ENCODE measurements at regions not wholly inside any gene's neighbourhood (a gene's known extent, or its start where the extent isn't known, plus 50 kb on each side); places are given as distances from the start of the nearest gene placed in this dataset.
"Not testable (repeated sequence)": the region's sequence is repeated elsewhere in the genome, so short reads cannot be mapped to it uniquely, and the experiment has no call there.

DNA sequence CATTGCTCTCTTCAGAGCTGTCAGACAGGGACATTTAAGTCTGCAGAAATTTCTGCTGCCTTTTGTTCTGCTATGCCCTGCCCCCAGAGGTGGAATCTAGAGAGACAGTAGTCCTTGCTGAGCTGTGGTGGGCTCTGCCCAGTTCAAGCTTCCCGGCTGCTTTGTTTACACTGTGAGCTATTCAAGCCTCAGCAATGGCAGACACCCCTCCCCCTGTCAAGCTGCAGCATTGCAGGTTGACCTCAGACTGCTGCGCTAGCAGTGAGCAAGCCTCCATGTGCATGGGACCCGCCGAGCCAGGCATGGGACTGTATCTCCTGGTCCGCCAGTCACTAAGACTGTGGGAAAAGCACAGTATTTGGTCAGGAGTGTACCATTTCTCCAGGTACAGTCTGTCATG lies 53.6 kb upstream of the MAPK10 start:
- H3K4me3 ChIP-seq (ENCODE audit: insufficient read depth, low read depth, low read length); H3K27me3 ChIP-seq (ENCODE audit: control insufficient read depth, insufficient read depth, low read length); H3K36me3 ChIP-seq (replicated peaks; ENCODE audit: control insufficient read depth, insufficient read depth, low read length); DNase-seq: not testable (repeated sequence)

DNA sequence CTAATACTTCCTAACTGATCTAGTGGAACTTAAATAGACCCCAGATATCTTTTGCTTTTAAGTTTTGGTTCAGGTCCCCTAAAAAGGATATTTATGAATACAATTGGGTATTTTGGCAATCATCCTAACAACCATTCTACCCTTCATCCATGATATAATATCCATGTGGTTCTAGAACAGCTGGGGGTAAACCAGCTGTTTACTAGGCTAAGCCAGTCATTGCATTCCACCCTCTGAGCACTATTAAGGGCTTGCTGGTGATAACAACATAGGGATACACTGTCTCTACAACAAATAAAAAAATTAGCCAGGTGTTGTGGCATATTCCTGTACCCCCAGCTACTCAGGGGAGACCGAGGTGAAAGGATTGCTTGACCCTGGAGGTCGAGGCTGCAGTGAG lies 54.8 kb upstream of the MAPK10 start:
- H3K27me3 ChIP-seq (ENCODE audit: control insufficient read depth, insufficient read depth, low read length) = no peaks in the 10 kb centered on the region
- DNase-seq = no peak
- H3K4me3 ChIP-seq (ENCODE audit: insufficient read depth, low read depth, low read length) = no peak overlapping the region
- H3K36me3 ChIP-seq (replicated peaks; ENCODE audit: control insufficient read depth, insufficient read depth, low read length) = no peaks in the 10 kb centered on the region

DNA sequence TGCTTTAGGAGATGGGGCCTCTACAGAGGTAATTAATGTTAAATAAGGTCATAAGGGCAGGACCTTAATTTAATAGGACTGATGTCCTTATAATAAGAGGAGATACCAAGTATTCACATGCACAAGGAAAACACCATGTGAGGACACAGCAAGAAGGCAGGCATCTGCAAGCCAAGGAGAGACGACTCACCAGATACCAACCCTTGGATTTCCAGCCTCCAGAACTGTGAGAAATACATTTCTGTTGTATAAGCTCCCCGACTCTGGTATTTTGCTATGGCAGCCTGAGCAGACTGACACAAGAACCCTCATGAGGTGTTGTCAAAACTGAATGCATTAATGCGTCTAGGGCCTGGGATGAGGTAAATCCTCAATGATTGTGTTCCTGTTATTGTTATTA lies 56.2 kb upstream of the MAPK10 start:
- Histone ChIP-seq H3K36me3 (replicated peaks; ENCODE audit: control insufficient read depth, insufficient read depth, low read length) (no peaks in the 10 kb centered on the region), H3K27me3 (ENCODE audit: control insufficient read depth, insufficient read depth, low read length) (no peaks in the 10 kb centered on the region), H3K4me3 (ENCODE audit: insufficient read depth, low read depth, low read length) (no peak overlapping the region)
- no peak for DNase-seq

DNA sequence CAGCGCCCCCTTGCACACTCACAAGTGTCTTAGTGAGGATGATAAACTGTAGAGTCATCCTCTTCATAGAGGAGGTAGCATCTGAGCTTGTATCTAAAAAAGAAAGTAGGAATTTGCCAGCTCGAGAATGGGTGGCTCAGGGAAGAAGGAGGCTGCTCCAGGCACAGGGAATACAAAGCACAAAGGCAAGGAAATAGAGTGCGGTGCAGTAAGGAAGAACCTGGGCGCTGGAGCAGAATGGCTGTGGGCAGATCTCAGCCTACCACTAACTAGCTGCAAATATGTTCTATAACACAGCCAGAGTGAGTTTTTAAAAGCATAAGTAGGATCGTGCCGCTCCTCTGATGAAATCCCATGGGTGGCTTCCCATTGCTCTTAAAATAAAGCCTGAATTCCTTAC lies 61.6 kb upstream of the MAPK10 start:
- no peaks in the 10 kb centered on the region for H3K27me3 ChIP-seq (ENCODE audit: control insufficient read depth, insufficient read depth, low read length)
- H3K4me3 ChIP-seq (ENCODE audit: insufficient read depth, low read depth, low read length) = no peak overlapping the region
- DNase-seq = no peak
- no peaks in the 10 kb centered on the region for H3K36me3 ChIP-seq (replicated peaks; ENCODE audit: control insufficient read depth, insufficient read depth, low read length)

DNA sequence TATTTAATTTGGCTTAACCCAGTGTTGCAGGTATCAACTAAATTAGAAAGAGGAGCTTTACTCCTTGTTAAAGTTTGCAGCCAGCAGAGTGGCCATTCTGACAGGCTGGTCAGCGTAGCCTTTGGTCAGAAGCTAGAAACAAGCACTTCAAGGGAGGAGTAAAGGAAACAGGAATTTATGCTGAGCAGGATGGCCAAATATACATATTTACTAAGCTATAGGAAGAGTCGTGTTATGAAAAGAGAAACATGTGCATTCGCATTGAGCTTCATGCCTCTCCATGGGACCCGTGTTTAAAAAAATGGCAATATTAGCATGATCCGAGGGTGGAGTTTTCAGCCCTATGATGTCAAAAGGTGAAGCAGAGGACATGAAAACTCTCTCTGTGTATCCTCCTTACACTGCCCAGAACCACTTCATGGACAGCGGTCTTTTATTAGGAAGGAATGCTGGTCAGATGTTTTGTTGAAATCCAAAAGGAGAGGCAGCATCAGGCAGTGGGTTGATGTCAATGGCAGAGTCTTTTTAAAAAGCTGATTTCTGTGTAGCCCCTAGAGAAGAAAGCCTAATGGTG lies 71.8 kb upstream of the MAPK10 start:
- H3K4me3 ChIP-seq (ENCODE audit: insufficient read depth, low read depth, low read length) = no peak overlapping the region
- no peak for DNase-seq
- no peaks in the 10 kb centered on the region for H3K27me3 ChIP-seq (ENCODE audit: control insufficient read depth, insufficient read depth, low read length)
- H3K36me3 ChIP-seq (replicated peaks; ENCODE audit: control insufficient read depth, insufficient read depth, low read length) = no peaks in the 10 kb centered on the region

DNA sequence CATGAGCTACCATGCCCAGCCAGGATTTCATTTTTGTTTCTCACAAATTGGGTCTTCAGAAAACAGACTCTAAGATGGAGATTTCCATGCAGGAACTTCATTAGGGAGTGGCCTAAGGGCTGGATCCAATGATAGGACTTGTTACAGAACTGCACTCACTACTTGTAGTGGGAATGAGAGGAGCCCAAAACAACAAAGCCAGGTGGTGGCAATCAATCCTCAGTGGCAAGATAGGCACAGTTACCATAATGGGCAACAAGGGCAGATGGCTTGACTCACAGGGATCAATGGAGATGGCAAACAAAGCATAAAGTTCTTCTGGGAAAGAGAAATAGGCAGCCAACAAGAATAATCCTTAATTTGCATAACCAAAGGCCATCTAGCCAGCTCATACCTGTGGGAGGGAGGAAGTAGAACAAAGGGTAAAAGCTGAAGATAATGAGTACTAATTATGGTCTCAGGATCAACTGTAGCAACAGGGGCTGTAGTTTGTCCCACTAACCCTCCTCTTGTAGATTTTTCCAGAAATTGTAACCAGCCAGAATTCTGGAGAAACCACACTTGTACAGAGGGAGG lies 72.8 kb upstream of the MAPK10 start:
- Histone ChIP-seq H3K27me3 (ENCODE audit: control insufficient read depth, insufficient read depth, low read length) (no peaks in the 10 kb centered on the region), H3K36me3 (replicated peaks; ENCODE audit: control insufficient read depth, insufficient read depth, low read length) (no peaks in the 10 kb centered on the region), H3K4me3 (ENCODE audit: insufficient read depth, low read depth, low read length) (no peak overlapping the region)
- peak; percentile 20 for DNase-seq

DNA sequence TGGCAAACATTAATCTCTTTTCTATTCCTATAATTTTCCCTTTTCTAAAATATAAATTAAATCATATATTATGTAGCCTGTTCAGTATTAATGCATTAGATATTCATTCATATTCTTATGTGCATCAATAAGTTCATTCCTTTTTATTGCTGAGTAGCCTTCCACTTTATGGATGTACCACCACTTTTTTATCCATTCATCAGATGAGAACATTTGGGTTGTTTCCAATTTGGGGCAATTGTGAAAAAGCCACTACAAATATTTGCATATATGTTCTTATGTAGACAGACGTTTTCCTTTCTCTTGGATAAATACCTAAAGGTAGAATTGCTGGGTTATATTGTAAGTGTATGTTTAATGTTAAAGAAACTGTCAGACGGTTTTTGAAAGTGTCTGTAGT lies 79.4 kb upstream of the MAPK10 start:
- Histone ChIP-seq H3K36me3 (replicated peaks; ENCODE audit: control insufficient read depth, insufficient read depth, low read length) (no peaks in the 10 kb centered on the region), H3K4me3 (ENCODE audit: insufficient read depth, low read depth, low read length) (no peak overlapping the region), H3K27me3 (ENCODE audit: control insufficient read depth, insufficient read depth, low read length) (no peaks in the 10 kb centered on the region)
- DNase-seq = no peak

DNA sequence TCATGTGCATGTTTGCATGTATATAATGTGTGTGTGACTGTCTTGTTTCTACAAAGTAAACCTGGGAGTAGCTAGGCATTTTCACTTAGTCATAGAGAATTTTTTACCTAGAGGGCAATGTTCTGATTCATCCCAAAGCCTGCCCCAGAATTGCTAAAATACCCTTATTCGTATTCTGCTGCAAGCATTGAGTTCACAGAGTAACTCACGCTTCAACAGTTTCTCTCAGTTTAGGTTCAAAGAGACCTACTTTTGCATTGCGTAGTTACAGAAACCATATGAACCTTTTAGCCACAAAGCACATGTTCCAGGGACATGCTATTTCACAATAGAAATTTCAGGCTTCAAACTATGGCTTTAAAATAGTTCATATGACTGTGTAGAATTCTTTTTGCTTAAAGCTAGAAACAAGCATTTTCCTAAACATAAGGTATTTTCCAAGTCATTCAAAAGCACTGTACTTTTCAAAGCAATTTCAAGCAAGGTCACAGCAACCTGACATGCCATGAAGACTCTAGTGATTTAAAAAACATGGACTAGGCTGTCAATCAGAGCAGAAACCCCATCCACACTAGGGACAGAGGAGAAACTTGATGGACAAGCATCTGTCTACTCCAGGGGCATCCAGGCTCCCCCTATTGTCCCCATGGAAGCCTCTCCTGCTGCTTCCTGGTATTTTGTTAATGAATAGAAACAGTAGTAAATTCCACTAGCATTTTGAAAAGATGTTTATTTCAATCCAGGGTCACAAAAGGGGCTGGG lies 81.5 kb upstream of the MAPK10 start:
- no peak overlapping the region for H3K4me3 ChIP-seq (ENCODE audit: insufficient read depth, low read depth, low read length)
- peak; percentile 64 for DNase-seq
- no peaks in the 10 kb centered on the region for H3K27me3 ChIP-seq (ENCODE audit: control insufficient read depth, insufficient read depth, low read length)
- no peaks in the 10 kb centered on the region for H3K36me3 ChIP-seq (replicated peaks; ENCODE audit: control insufficient read depth, insufficient read depth, low read length)

DNA sequence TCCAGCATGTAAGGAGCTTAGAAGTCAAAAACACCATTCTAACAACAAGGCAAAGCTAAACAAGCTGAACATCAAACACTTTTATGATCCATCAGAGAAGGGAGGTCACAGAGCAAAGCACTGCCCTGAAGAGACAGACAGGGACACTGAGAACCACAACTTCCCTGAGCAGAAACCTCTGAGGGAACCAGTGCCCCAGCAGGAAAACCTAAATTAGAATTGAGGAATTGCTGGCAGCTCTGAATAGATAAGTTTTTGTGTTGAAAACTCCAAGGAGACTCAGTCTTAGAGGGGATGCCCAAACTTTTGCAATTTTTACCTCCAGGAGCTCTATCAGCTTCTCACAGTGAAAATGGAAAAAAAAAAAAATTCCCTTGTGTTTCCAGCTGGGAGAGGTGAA lies 83.0 kb upstream of the MAPK10 start:
- Histone ChIP-seq H3K36me3 (replicated peaks; ENCODE audit: control insufficient read depth, insufficient read depth, low read length) (no peaks in the 10 kb centered on the region), H3K27me3 (ENCODE audit: control insufficient read depth, insufficient read depth, low read length) (no peaks in the 10 kb centered on the region), H3K4me3 (ENCODE audit: insufficient read depth, low read depth, low read length) (no peak overlapping the region)
- no peak for DNase-seq

DNA sequence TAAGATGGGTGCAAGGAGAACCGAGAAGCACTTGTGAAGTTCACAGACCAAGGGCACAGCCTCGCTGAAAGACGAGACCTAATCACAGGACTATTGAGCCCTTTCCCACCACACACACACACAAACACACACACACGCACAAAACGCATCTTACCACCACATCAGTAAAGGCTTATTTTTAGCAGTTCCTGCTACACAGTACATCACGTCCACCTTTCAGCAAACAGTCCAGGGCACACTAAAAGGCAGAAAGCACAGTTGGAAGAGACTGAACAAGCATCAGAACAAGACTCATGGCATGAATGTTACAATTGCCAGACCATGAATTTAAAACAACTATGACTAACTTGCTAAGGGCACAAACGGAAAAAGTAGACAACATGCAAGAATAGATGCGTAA lies 83.6 kb upstream of the MAPK10 start:
- Histone ChIP-seq H3K27me3 (ENCODE audit: control insufficient read depth, insufficient read depth, low read length) (no peaks in the 10 kb centered on the region), H3K36me3 (replicated peaks; ENCODE audit: control insufficient read depth, insufficient read depth, low read length) (no peaks in the 10 kb centered on the region), H3K4me3 (ENCODE audit: insufficient read depth, low read depth, low read length) (no peak overlapping the region)
- no peak for DNase-seq

DNA sequence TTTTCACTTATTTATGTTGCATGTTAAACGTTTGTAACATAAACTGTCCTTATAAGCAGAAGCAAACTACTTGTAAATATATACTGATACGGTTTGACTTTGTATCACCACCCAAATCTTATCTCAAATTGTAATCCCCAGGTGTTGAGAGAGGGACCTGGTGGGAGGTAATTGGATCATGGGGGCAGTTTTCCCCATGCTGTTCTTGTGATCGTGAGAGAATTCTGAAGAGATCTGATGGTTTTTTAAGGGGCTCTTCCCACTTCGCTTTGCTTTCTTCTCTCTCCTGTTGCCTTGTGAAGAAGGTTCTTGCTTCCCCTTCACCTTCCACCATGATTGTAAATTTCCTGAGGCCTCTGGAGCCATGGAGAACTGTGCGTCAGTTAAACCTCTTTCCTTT lies 87.1 kb upstream of the MAPK10 start:
- no peaks in the 10 kb centered on the region for H3K27me3 ChIP-seq (ENCODE audit: control insufficient read depth, insufficient read depth, low read length)
- H3K4me3 ChIP-seq (ENCODE audit: insufficient read depth, low read depth, low read length) = no peak overlapping the region
- H3K36me3 ChIP-seq (replicated peaks; ENCODE audit: control insufficient read depth, insufficient read depth, low read length) = no peaks in the 10 kb centered on the region
- no peak for DNase-seq

DNA sequence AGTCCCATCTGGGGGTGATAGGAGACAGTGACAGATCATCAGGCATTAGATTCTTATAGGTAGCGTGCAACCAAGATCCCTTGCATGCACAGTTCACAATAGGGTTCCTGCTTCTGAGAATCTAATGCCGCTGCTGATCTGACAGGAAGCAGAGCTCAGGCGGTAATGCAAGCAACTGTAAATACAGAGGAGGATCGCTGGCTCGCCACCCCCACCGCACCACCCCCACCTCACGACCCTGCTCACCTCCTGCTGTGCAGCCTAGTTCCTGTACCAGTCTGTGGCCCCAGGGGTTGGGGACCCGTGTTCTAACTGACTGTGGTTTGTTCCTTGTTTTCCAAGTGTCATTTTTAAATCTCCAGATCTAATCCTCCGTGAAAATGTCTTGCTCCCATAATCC lies 89.0 kb upstream of the MAPK10 start:
- no peak for DNase-seq
- Histone ChIP-seq H3K4me3 (ENCODE audit: insufficient read depth, low read depth, low read length) (no peak overlapping the region), H3K36me3 (replicated peaks; ENCODE audit: control insufficient read depth, insufficient read depth, low read length) (no peaks in the 10 kb centered on the region), H3K27me3 (ENCODE audit: control insufficient read depth, insufficient read depth, low read length) (no peaks in the 10 kb centered on the region)

DNA sequence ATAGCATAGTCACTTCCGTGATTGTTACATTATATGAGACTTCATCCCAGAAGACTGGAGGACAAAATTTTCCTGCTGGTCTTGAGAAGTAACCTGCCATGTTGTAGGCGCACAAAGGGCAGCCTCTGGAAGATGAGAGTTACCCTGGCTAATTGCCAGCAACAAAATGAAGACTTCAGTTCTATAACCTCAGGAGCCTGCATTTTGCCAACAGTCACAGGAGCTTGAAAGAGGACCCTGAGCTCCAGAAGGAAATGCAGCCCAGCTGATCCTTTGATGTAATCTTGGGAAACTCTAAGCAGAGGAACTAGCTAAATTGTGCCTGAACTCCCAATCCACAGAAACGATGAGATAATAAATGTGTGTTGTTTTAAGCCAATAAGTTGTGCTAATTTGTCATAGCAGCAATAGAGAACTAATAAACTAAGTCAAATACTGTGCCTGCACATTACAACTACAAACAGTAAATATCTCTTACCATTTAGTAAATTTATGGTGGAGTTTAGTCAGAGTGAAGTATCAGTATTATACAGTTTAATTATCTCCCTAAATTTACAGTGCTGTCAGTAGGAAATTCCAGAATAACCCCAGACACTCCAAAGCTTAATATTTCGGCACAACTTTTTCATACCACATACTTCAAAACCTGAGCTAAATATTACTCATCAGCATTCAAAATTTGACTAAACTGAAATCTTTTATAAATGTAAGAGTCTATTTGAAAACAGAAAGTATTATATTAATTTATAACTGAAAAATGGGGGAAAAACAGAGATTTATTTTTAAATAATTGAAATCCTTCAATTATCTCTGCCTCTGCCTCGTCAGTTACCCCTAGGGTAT lies 90.1 kb upstream of the MAPK10 start:
- Histone ChIP-seq H3K27me3 (ENCODE audit: control insufficient read depth, insufficient read depth, low read length) (no peaks in the 10 kb centered on the region), H3K36me3 (replicated peaks; ENCODE audit: control insufficient read depth, insufficient read depth, low read length) (no peaks in the 10 kb centered on the region), H3K4me3 (ENCODE audit: insufficient read depth, low read depth, low read length) (no peak overlapping the region)
- DNase-seq = no peak

DNA sequence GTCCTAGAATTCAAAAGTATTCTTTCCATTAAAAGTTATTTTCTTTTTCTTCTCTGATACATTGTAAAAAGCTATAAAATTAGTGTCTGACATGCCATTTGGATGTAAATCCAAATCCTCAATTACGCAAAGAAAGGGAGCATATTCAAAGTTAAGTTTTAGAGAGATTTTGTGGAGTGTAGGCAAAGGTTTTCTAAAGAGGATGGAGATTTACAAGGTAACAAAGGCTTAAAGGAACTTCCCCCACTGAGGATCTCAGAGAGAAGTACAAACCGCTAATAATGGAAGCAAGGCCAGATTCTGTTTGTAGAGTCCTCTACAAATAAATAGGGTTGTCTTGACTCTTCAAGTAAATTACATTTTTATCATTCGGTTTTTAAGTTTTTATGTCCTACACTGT lies 91.0 kb upstream of the MAPK10 start:
- H3K4me3 ChIP-seq (ENCODE audit: insufficient read depth, low read depth, low read length) = no peak overlapping the region
- peak; percentile 28 for DNase-seq
- H3K27me3 ChIP-seq (ENCODE audit: control insufficient read depth, insufficient read depth, low read length) = no peaks in the 10 kb centered on the region
- H3K36me3 ChIP-seq (replicated peaks; ENCODE audit: control insufficient read depth, insufficient read depth, low read length) = no peaks in the 10 kb centered on the region

All from H7 (cell line).